Right lobe of liver (tissue), 4 donors: ENCODE measurements at regions not wholly inside any gene's neighbourhood (a gene's known extent, or its start where the extent isn't known, plus 50 kb on each side); places are given as distances from the start of the nearest gene placed in this dataset.

Experiments used
- CTCF ChIP-seq, 4 donors: fragments of 200-600 bp in 3 of 4; fragments of 450-650 bp in 1 of 4; IDR thresholded peaks; one replicate each; pipeline versions ENCODE4 v1.5.1 to v1.8.0; 2016 to 2022; ENCODE audit warnings: antibody characterized with exemption in 4 of 4, mild to moderate bottlenecking in 2 of 4
- POLR2A ChIP-seq: fragments of 450-650 bp; IDR thresholded peaks from one replicate; pipeline ENCODE4 v1.6.1; 2017; ENCODE audit warnings: antibody characterized with exemption, mild to moderate bottlenecking
- donor health status: DM: no; HTN: no; CAD: no.
- donor health status: DM: no; HTN: no; CAD: no.
- donor health status: DM: no; HTN: yes; CAD: no.

GRCh38 chr16:62602790-62603189, 566.6 kb upstream of the CDH8 start:
- TF ChIP-seq CTCF (IDR thresholded peaks at IDR 0.05): no peak
- TF ChIP-seq POLR2A: no peak
